ENCODE measurements at regions not wholly inside any gene's neighbourhood (a gene's known extent, or its start where the extent isn't known, plus 50 kb on each side); places are given as distances from the start of the nearest gene placed in this dataset.

- no peak for TF ChIP-seq ATF3 (IDR thresholded peaks at IDR 0.05)
- Histone ChIP-seq H3K36me3 (ENCODE audit: control insufficient read depth in 4 of 4, insufficient read depth in 3 of 4, low read depth in 1 of 4, low read length in 3 of 4) (no peaks in the 10 kb centered on the region), H3K4me3 (ENCODE audit: low read depth in 1 of 3, low read length in 3 of 3) (no peak overlapping the region), H3K4me1 (ENCODE audit: control insufficient read depth in 4 of 4, insufficient read depth in 4 of 4, low read length in 3 of 4) (no peaks in the 10 kb centered on the region), H3K27ac (ENCODE audit: low read depth in 1 of 2, low read length in 2 of 2) (no peak overlapping the region), H3K9me3 (ENCODE audit: control insufficient read depth in 4 of 4, low read length in 3 of 4) (peaks cover 5 to 11% (median 9%) of the 10 kb centered on the region in 4 donors), H3K27me3 (ENCODE audit: control insufficient read depth in 4 of 4, insufficient read depth in 4 of 4, low read length in 3 of 4) (no peaks in the 10 kb centered on the region), H3K9ac (ENCODE audit: low read depth in 1 of 2, low read length in 2 of 2) (no peak overlapping the region)
- 48% methylated on average over 1 of the region's 1 CpG for WGBS
- no peak for DNase-seq (ENCODE audit: low spot score)
These were observed 168.0 kb downstream of the KIF4B start for GRCh38 chr5:155181542-155181941.

GRCh38 chr5:155189476-155189875 lies 175.9 kb downstream of the KIF4B start:
- Histone ChIP-seq H3K27ac (ENCODE audit: low read depth in 1 of 2, low read length in 2 of 2) (no peak overlapping the region), H3K4me3 (ENCODE audit: low read depth in 1 of 3, low read length in 3 of 3) (no peak overlapping the region), H3K36me3 (ENCODE audit: control insufficient read depth in 4 of 4, insufficient read depth in 3 of 4, low read depth in 1 of 4, low read length in 3 of 4) (no peaks in the 10 kb centered on the region), H3K27me3 (ENCODE audit: control insufficient read depth in 4 of 4, insufficient read depth in 4 of 4, low read length in 3 of 4) (peaks cover 0 to 5% (median 0%) of the 10 kb centered on the region in 4 donors), H3K9me3 (ENCODE audit: control insufficient read depth in 4 of 4, low read length in 3 of 4) (peaks cover 3 to 8% (median 5%) of the 10 kb centered on the region in 4 donors), H3K4me1 (ENCODE audit: control insufficient read depth in 4 of 4, insufficient read depth in 4 of 4, low read length in 3 of 4) (no peaks in the 10 kb centered on the region), H3K9ac (ENCODE audit: low read depth in 1 of 2, low read length in 2 of 2) (no peak overlapping the region)
- DNase-seq (ENCODE audit: low spot score) = no peak
- 80% methylated on average over 5 of the region's 5 CpGs for WGBS
- TF ChIP-seq GABPA (IDR thresholded peaks at IDR 0.05 in 1 of 2, conservative IDR thresholded peaks at IDR 0.05 in 1 of 2) (no peak), RAD21 (IDR thresholded peaks at IDR 0.05) (no peak), JUND (IDR thresholded peaks at IDR 0.05) (no peak), RXRA (IDR thresholded peaks at IDR 0.05) (no peak), TAF1 (conservative IDR thresholded peaks at IDR 0.05) (no peak), REST (IDR thresholded peaks at IDR 0.05) (no peak), CTCF (IDR thresholded peaks at IDR 0.05; ENCODE audit: low read depth, low read length, missing input control) (no peak), HNF4A (conservative IDR thresholded peaks at IDR 0.05) (no peak), YY1 (IDR thresholded peaks at IDR 0.05) (no peak), FOXA1 (IDR thresholded peaks at IDR 0.05) (no peak), FOXA2 (IDR thresholded peaks at IDR 0.05) (no peak), EGR1 (IDR thresholded peaks at IDR 0.05; ENCODE audit: low read depth in 2 of 2) (no peak), ATF3 (IDR thresholded peaks at IDR 0.05) (no peak), ZBTB33 (IDR thresholded peaks at IDR 0.05) (no peak), NR2F2 (IDR thresholded peaks at IDR 0.05) (no peak), SP1 (IDR thresholded peaks at IDR 0.05) (no peak), HNF4G (IDR thresholded peaks at IDR 0.05) (no peak), MAX (IDR thresholded peaks at IDR 0.05) (no peak)

Measured in liver (tissue), 8 donors.